Tibial artery (tissue), 4 donors: ENCODE measurements at regions not wholly inside any gene's neighbourhood (a gene's known extent, or its start where the extent isn't known, plus 50 kb on each side); places are given as distances from the start of the nearest gene placed in this dataset.

Experiments used
- DNase-seq, 2 donors: peaks; one replicate each; pipeline ENCODE4 v3.0.0-alpha.2; 2019
- H3K27ac ChIP-seq, 2 donors: fragments of 200-600 bp; sonication (generic) in 1 of 2; 1 replicate in 1 of 2; 2 replicates in 1 of 2; pipeline ENCODE4 v1.5.1; 2018 to 2019; ENCODE audit warnings: mild to moderate bottlenecking in 1 of 2
- H3K27me3 ChIP-seq, 2 donors: fragments of 200-600 bp; sonication (generic) in 1 of 2; one replicate each; pipeline versions ENCODE4 v1.5.1 to v1.6.0; 2016 to 2019
- H3K36me3 ChIP-seq, 3 donors: fragments of 200-600 bp; sonication (generic) in 2 of 3; one replicate each; pipeline ENCODE4 v1.5.1; 2016 to 2019; ENCODE audit warnings: mild to moderate bottlenecking in 2 of 3
- H3K4me1 ChIP-seq, 4 donors: fragments of 200-600 bp; sonication (generic) in 2 of 4; 1 replicate in 3 of 4; 2 replicates in 1 of 4; pipeline ENCODE4 v1.5.1; 2016 to 2019
- H3K4me3 ChIP-seq, 2 donors: fragments of 200-600 bp; sonication (generic) in 1 of 2; 1 replicate in 1 of 2; 2 replicates in 1 of 2; pipeline ENCODE4 v1.5.1; 2018 to 2019; ENCODE audit warnings: mild to moderate bottlenecking in 2 of 2
- H3K9me3 ChIP-seq, 3 donors: fragments of 200-600 bp; sonication (generic) in 1 of 3; one replicate each; pipeline ENCODE4 v1.5.1; 2016 to 2019
- CTCF ChIP-seq, 2 experiments: fragments of 200-600 bp in 1 of 2; fragments of 450-650 bp in 1 of 2; IDR thresholded peaks; one replicate each; pipeline ENCODE4 v1.5.1; 2017 to 2019; ENCODE audit warnings: antibody characterized with exemption in 2 of 2, mild to moderate bottlenecking in 1 of 2, moderate library complexity in 1 of 2
- intact Hi-C: fragments of 100-400 bp; cut with DNase I; formaldehyde crosslinking; loops from one replicate; pipeline ENCODE4 v1.15.0; 2023; ENCODE audit warnings: low total_unique reads

GRCh38 chr2:237164474-237165042, 78.9 kb downstream of the COPS8 start:
- no peaks in the 10 kb centered on the region for H3K27me3 ChIP-seq
- TF ChIP-seq CTCF (IDR thresholded peaks at IDR 0.05), result no peak
- no peak for DNase-seq
- H3K36me3 ChIP-seq, result no peaks in the 10 kb centered on the region
- no peak overlapping the region for H3K27ac ChIP-seq
- intact Hi-C loops, result loop anchor here (5.0 kb wide), 1 partner anchor 253 kb away; no protein-coding TSS in a partner anchor
- H3K9me3 ChIP-seq, result no peaks in the 10 kb centered on the region
- H3K4me3 ChIP-seq, result no peak overlapping the region
- no peaks in the 10 kb centered on the region for H3K4me1 ChIP-seq

- peak in 1 of 2 experiments; percentile 27 for TF ChIP-seq CTCF (IDR thresholded peaks at IDR 0.05)
- Histone ChIP-seq H3K27ac (no peak overlapping the region), H3K4me1 (no peaks in the 10 kb centered on the region), H3K4me3 (no peak overlapping the region), H3K27me3 (no peaks in the 10 kb centered on the region), H3K36me3 (no peaks in the 10 kb centered on the region), H3K9me3 (no peaks in the 10 kb centered on the region)
- intact Hi-C loops, result loop anchor here (5.0 kb wide), 1 partner anchor 252 kb away; no protein-coding TSS in a partner anchor
- no peak for DNase-seq
Measured at GRCh38 chr2:237165405-237166276, 80.0 kb downstream of the COPS8 start.

- Histone ChIP-seq H3K36me3 (no peaks in the 10 kb centered on the region), H3K4me1 (peaks cover 0 to 7% (median 3%) of the 10 kb centered on the region in 4 donors), H3K27ac (no peak overlapping the region), H3K4me3 (no peak overlapping the region), H3K27me3 (no peaks in the 10 kb centered on the region), H3K9me3 (no peaks in the 10 kb centered on the region)
- no peak for TF ChIP-seq CTCF (IDR thresholded peaks at IDR 0.05)
- no peak for DNase-seq
- intact Hi-C loops, result loop anchor here (5.0 kb wide), 1 partner anchor 250 kb away; no protein-coding TSS in a partner anchor
Measured at GRCh38 chr2:237167038-237167437, 81.3 kb downstream of the COPS8 start.

GRCh38 chr2:237167934-237168333, 82.2 kb downstream of the COPS8 start:
- DNase-seq, result no peak
- Histone ChIP-seq H3K4me3 (no peak overlapping the region), H3K27me3 (no peaks in the 10 kb centered on the region), H3K4me1 (peaks cover 0 to 13% (median 6%) of the 10 kb centered on the region in 4 donors), H3K27ac (no peak overlapping the region), H3K36me3 (no peaks in the 10 kb centered on the region), H3K9me3 (no peaks in the 10 kb centered on the region)
- intact Hi-C loops, result loop anchor here (5.0 kb wide), 1 partner anchor 249 kb away; no protein-coding TSS in a partner anchor
- TF ChIP-seq CTCF (IDR thresholded peaks at IDR 0.05), result no peak

GRCh38 chr2:237170020-237170419, 84.3 kb downstream of the COPS8 start:
- H3K4me1 ChIP-seq, result peaks cover 0 to 13% (median 6%) of the 10 kb centered on the region in 4 donors
- no peaks in the 10 kb centered on the region for H3K36me3 ChIP-seq
- DNase-seq, result no peak
- H3K9me3 ChIP-seq, result no peaks in the 10 kb centered on the region
- intact Hi-C loops, result loop anchor here (5.0 kb wide), 1 partner anchor 307 kb away; no protein-coding TSS in a partner anchor
- H3K27ac ChIP-seq, result no peak overlapping the region
- no peak for TF ChIP-seq CTCF (IDR thresholded peaks at IDR 0.05)
- H3K4me3 ChIP-seq, result no peak overlapping the region
- H3K27me3 ChIP-seq, result no peaks in the 10 kb centered on the region
